NCI-H1930 (cell line): ENCODE measurements at regions not wholly inside any gene's neighbourhood (a gene's known extent, or its start where the extent isn't known, plus 50 kb on each side); places are given as distances from the start of the nearest gene placed in this dataset.
"Not testable (repeated sequence)": the region's sequence is repeated elsewhere in the genome, so short reads cannot be mapped to it uniquely, and the experiment has no call there.

Experiments
- DNase-seq, 2 experiments: peaks; one replicate each; lab custom pipeline; 2025; lab: John Stamatoyannopoulos, UW

DNA sequence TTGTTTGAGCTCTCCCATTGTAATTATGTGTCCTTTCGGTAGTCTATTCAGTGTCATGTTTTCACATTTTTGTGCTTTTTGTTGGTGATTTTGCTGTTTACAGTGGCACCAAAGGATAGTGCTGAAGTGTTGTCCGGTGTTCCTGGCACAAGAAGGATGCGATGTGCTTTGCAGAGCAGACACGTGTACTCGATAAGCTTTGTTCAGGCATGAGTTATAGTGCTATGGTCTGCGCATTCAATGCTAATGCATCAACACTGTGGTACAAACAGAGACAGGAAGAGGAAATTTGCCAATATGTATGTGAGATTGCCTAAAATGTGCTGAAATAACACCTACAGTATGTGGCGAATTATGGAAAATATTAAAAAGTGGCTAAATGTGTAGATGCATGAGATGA lies 913.4 kb upstream of the ACO1 start:
- no peak for DNase-seq

DNA sequence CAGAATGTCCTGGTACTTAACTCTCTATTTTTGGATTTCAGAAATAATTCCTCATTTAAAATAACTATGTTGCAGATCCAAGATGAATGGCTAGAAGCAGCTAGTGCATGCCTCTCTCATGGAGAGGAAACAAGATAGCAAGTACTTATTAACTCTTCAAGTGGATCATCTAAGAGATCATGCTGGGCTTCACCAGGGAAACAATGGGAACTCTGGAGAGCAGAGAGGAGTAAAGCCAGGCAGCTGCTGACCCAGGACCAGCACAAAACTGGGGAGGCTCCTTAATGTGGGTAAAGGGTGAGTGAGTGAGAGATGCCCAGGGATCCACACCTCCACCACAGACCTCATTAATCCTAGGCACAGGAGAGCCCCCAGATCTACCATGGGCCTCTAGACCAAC lies 897.8 kb upstream of the ACO1 start:
- DNase-seq, result no peak

DNA sequence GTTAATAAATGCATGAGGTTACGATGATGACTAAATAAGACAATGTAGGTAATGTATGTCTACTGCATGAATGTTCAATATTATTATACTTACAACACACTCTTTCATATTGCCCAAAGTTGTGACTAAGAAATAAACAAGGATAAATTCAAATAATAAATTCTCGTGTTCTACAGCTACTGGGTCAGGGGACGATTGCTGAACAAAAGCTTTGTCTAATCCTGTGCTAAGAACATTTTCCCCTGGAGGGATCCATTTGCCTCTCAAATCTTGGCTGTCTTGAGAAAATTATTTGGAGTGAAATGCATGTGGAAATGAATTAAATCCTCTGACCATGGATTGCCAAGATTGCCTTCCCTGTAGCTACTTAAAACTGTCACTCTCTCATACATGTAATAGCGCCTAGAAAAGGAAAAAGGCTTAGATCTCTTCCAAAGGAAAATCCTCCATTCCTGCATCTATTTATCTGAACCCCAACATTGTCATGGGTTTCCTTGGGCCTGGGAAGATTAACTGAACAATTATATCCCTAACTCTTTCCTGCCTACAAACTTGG lies 893.8 kb upstream of the ACO1 start:
- no peak for DNase-seq

DNA sequence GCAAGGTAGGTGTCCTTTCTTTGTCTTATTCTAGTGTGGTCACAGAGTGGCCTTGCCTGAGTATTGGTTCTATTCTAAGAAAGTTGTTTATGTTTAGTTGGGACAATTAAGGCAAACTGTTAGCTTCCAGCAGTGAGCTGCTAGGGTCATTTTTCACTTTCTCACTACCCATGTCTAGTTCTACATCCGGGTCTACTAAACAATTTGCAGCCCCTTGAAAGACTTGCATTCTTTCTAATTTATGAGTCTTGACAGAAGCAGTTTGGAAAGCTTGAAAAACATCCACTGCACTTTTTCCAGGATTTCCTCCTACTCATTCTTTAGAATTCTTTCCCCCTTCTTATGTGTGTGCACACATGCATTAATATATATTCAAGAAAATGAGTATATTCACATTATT lies 892.2 kb upstream of the ACO1 start:
- no peak for DNase-seq

DNA sequence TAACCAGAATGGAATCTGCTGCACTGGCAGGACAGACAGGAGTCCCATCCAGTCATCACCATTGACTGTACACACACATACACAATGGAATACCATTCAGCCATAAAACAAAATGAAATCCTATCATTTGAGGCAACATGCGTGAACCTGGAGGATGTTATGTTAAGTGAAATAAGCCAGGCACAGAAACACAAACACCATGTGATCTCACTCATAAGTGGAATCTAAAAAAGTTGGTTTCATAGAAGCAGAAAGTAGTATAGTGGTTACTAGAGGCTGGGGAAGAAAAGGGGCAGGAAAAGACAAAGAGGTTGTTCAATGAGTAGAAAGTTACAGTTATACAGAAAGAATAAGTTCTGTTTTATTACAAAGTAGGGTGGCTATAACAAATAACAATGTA lies 884.0 kb upstream of the ACO1 start:
- no peak for DNase-seq

DNA sequence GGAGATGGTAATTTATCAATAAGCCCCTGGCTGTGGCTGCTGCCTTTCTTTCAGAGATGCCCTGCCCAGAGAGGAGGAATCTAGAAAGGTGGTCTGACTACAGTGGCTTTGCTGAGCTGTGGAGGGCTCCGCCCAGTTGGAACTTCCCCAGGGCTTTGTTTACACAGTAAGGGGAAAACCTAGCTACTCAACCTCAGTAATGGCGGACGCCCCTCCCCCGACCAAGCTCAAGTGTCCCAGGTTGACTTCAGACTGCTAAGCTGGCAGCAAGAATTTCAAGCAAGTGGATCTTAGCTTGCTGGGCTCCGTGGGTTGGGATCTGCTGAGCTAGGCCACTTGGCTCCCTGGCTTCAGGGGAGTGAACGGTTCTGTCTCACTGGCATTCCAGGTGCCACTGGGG lies 865.4 kb upstream of the ACO1 start:
- DNase-seq, result no peak

DNA sequence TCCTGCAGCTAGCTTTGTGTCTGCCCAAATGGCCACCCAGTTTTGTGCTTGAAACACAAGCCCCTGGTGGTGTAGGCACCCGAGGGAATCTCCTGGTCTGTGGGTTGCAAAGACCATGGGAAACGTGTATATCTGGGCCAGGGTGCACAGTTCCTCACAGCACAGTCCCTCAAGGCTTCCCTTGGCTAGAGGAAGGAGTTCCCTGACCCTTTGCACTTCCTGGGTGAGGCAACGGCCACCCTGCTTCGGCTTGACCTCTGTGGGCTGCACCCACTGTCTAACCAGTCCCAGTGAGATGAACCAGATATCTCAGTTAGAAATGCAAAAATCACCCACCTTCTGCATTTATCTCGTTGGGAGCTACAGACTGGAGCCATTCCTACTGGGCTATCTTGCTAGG lies 865.0 kb upstream of the ACO1 start:
- no peak for DNase-seq

DNA sequence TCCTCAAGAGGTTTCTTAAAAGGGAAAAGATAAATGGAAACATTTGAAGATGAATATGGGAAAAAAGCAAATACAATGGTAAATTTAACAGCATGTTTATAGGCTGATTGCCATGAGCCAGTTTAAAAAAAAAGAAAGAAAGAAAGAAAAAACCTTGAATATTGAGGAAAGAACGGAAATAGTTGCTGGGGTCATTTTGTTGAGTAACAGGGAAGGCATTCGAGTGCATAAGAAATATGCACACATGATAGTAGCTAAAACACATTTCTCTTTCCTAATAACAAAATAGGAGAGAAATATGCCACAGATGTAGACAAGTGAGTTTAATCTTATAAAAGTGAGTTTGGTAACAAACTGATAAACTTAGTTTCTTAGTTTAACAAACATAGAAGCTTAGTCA lies 864.6 kb upstream of the ACO1 start:
- DNase-seq, result no peak

DNA sequence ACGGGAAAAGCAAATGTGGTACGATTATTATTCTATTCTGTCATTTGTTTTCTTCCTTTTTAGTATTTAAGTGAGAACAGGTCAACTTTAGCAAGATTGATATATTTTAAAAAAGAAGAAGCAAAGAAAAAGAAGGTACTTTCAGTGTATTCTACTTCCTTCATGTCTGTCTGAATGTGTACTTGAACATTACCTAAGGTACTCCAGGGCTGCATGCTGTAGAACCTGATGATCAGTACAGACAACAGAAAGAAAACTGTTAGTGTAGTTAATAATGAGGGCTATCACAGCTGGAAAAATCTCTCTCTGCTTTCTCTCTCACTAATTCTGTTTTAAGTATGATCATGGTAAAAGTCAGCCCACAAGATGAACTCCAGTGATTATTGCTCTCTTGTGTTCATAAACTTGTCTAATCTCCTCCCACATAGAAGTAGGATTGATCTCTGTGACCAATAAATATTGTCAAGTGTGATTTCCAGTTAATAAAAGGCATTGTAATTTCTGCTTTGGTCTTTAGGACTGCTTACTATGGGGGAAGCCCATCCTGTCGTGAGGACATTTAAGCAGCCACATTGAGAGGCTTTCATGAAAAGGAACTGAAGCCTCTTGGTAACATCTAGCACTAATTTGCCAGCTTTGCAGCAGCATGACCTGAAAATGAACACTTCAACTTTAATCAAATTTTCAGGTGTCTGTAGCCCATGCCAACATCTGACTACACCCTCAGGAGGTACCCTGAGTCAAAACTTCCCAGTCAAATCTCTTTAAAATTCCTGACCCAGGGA lies 864.0 kb upstream of the ACO1 start:
- no peak for DNase-seq

DNA sequence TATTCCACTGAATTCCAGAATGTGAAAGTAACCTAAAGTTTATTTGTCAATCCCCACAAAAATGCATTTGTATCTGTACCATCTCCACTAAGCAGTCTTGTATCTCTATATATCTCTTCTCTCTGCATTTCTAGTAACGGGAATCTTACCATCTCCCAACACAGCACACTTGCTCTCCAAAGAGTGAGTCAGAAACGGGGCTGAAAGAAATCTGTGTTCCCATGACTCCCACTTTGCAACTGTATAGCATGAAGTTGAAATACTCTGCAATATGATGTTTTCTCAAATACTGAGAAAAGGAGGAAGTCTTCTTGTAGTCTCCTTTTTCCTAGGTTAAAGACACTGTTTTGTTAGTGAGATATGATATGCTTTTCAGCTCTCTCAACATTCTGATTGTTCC lies 848.8 kb upstream of the ACO1 start:
- DNase-seq, result no peak

DNA sequence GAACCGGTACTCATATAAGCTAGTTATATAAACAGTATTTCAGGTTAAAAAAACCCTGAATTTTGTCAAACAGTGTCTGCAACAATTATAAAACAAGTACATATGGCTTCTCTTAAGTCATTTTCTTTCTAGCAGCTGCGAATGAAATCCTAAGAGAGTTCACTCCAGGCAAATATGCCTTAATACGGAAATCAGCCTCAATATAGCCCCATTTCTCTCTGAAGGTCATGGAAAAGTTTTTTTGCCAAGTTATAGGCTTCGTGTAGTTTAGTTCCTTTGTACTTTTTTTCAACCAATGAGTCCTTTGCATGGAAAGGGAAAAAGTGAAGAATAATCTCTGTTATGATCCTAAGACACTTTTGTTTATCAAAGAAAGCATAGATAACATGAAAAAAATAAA lies 848.0 kb upstream of the ACO1 start:
- no peak for DNase-seq

DNA sequence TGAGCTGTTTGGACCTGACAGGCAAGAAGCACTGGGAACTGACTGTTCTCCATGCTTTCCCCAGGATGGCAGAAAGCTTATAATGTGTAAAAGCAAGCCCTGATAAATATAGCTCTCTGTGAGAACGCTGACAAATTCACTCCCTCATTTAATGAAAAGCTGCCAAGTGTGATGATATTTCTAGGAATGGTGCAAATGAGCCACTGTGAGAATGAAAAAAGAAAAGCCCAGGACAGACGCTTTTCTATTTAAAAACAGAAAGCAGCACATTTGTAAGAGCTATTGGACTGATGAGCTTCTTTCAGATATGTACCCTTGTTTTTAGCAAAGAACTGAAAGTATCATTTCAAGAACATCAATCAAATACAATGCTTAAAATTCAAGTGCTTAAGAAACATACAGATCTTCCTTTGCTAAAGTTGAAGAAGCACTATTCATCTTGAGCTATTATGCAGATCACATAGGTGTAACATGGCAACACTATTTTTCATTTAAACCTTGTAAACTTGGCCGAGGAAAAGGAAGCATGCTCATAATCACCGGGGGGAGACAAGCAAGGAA lies 842.6 kb upstream of the ACO1 start:
- no peak for DNase-seq

DNA sequence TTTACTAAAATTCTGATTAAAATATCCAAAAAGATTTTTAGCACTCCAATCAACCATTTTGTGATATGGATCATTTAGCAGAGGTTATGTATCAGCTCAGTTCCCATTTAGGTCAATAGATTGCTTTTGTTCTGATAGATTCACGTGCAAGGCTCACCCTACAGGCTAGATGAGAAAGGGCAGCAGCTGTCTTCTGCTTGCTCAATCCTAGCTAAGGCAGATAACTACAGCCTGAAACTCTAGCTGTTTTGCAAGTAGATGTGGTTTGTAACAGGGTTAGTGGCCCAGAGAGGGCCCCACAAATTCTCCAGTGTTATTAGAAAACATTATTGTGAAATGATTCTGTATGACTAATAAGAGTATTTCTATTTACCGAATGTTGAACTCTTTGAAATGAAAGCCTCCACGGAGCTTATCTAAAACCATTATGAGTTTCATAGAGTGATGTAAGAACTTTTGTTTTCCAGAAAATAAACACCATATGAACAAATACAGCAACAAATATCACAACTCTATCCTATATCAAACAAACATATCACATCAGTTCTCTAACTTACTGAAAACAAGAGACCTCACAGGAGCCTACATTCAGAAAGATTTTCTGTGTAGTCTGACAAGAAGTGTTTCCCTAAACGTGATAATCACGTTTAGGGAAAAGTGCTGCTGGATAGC lies 841.9 kb upstream of the ACO1 start:
- no peak for DNase-seq

DNA sequence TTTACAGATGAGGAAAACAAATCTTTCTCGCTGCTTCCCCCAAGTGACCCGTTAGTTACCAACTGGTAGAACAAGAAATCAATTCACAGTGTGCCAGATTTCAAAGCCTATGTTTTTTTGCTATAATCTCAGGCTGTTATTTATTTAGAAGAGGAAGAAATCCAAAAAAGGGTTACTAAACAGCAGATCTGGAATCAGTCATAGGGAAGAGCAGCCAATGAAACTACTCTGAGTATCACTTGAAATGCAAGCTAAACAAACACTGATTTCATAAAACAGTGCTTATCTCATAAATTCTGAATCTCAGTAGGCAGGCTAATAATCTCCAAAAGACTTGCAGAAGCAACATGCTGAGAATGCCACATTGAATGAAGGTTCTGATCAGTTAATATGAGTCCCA lies 829.5 kb upstream of the ACO1 start:
- no peak for DNase-seq

DNA sequence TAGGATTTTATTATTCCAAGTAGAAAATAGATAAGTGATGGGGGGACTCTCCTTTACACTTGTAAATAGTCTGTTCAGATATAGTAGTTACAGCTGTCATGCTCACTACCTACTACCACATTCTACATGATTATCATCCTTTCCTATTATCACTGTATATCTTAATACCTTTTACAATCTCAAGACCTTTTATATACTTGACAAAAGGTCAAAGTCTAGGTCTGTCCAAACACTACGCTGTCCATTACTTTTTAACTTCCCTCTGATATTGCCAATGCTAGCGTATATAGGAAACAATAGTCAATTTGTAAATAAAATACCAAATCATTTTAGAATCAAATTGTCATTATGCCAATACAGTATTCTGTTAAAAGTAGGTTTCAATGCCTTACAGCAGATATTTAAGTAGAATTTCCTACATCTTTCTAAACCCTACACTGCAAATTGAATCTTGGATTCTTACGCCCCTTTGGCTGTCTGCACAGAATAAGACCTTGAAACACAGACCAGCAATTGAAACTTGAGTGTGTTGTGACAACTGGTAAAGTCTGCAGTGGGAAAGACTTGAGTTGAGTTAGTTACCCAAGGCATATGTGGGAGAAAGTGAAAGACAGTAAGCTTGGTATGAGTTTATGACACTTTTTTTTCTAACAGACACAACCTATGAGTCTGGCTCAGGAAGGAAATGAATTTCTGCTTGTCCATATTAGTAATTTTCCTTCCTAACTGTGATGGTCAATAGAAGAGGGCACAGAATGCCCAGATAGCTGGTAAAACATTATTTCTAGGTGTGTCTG lies 827.6 kb upstream of the ACO1 start:
- DNase-seq, result no peak

DNA sequence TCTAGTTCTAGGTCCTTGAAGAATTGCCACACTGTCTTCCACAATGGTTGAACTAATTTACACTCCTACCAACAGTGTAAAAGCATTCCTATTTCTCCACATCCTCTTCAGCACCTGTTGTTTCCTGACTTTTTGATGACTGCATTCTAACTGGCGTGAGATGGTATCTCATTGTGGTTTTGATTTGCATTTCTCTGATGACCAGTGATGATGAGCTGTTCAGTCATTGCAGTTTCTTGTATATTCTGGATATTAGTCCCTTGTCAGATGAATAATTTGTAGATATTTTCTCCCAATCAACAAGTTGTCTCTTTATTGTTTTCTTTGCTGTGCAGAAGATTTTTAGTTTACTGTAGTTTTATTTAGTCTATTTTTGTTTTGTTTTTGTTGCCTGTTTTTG lies 812.3 kb upstream of the ACO1 start:
- DNase-seq, result not testable (repeated sequence)

DNA sequence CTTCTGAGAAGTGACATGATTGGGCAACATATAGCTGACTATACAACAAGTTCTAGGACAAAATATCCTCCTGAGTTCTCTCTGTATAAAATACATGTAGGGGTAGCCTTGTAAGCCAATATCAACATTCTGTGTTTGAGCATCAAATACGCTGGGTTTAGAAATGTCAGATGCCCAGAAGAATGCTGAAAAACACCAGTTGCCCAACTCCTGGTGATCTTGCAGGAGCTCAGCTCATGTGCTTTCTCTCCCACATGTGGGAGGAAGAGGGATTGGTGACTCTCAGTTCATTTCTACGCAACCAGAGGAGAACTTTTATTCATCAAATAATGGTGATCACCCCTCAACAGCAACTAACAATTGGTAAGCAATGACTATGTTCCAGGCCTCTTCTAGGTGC lies 810.9 kb upstream of the ACO1 start:
- DNase-seq, result no peak

DNA sequence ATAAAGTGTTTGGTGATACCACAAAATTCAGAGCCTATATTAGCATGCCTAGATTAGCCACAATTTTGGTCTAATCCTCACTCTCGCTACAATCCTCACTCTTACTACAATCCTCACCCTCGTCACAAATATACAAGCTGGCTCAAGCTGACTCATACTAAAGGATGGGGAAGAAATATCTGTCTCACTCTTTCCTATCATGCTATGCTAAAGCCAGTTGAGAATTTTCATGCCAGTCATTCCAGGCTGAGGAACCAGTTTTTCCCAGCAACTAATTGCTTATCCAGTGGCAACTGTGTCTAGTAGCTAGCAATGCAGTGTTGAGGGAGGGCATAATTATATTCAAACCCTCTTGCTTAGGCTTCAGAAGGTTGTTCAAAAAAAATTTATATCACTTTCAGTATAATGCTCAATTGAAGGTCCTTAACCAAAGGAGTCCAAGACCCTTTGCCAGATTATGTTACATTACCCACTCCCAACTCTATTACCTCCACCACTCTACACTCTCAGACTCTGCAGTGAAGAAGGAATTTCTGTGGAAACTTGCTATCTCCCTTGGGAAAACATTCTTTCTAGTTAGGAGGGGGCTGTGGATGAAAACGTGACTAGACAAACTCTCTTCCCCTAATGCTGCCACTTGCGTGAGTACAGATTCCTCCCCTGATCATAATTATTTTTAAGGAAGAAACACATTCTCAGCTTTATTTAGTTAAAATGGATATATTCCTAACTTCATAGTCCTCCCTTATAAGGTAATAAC lies 810.3 kb upstream of the ACO1 start:
- no peak for DNase-seq

DNA sequence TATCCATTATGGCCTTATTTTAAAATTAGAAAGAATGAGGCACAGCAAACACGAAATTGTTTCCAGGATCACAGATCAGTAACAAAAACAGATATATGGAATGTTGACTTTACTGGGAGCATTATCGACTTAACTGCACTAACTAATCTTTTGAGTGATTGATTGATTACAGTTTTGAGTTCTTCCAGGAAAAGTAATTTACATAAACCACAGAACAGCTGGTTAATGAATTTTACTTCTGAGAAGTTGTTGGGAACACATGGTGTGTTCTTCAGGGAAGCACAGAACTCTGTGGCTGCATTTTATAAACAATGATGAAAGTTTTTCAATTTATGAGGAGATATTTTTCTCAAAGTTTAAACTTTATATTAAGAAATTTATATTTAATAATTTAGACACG lies 802.4 kb upstream of the ACO1 start:
- no peak for DNase-seq

DNA sequence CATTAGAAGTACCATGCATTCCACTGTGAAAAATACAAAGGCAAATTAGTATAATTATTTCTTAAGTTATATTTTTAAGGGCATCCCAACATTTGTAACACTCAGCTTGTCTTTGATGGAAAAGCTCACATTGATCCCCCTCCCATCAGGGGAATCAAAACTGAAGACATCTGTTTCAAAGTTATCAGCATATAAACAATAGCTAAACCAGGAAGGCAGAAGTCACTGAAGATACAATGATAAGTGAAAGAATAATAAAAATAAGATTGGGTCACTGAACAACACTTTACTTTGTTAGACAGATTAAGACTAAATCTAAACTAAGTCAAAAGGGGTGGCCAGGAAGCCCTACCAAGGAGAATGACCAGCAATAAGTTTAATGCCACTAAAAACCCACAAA lies 801.9 kb upstream of the ACO1 start:
- no peak for DNase-seq

DNA sequence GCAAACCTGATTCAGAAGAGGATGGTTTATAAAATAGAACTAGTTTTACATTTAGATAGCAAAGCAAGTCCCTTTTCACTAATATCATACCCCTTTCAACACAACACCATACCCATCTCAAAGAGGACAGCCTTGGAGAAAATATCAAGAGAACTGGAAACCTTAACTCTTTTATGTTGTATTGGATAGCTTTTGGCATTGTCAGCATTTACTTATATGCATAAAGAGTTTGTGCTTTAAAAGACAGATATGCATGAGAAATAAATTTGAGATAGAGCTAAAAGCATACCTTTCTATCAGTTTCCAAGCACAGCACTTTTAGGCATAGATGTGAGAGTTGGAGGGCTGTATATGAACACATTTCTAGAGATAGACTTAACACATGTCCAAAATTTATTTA lies 799.3 kb upstream of the ACO1 start:
- no peak for DNase-seq

DNA sequence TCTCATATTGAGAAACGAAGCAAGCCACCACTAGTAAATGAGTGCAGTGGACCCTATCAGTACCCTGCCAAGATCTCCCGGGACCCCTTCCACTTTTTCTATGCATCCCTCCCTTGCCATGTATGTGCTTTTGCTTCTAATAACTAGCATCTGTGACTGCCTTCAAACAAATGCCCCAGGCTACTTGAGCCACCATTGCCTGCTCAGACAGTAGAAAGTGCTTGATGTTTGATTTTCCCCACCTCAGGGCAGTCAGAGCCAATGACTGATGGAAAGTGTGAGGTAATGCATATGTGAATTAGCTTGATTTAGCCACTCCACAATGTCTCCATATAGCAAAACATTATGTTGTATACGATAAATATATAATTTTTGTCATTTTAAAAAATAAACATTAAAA lies 797.3 kb upstream of the ACO1 start:
- no peak for DNase-seq
